Uterus (tissue), 3 donors: ENCODE measurements at regions not wholly inside any gene's neighbourhood (a gene's known extent, or its start where the extent isn't known, plus 50 kb on each side); places are given as distances from the start of the nearest gene placed in this dataset.

Source experiments
- DNase-seq, 2 donors: peaks; one replicate each; pipeline ENCODE4 v3.0.0-alpha.2; 2019 to 2020
- H3K27ac ChIP-seq, 2 donors: fragments of 200-600 bp; sonication (generic); 1 replicate in 1 of 2; 2 replicates in 1 of 2; pipeline ENCODE4 v1.5.1; 2016 to 2018
- H3K27me3 ChIP-seq, 2 donors: fragments of 200-600 bp; sonication (generic); one replicate each; pipeline ENCODE4 v1.5.1; 2018 to 2019; ENCODE audit warnings: control low read depth in 1 of 2
- H3K36me3 ChIP-seq, 2 donors: fragments of 200-600 bp; sonication (generic); one replicate each; pipeline ENCODE4 v1.5.1; 2019; ENCODE audit warnings: control low read depth in 1 of 2
- H3K4me1 ChIP-seq, 2 donors: fragments of 200-600 bp; sonication (generic); one replicate each; pipeline ENCODE4 v1.5.1; 2018 to 2019; ENCODE audit warnings: control low read depth in 1 of 2
- H3K4me3 ChIP-seq, 2 donors: fragments of 200-600 bp; sonication (generic); 1 replicate in 1 of 2; 2 replicates in 1 of 2; pipeline ENCODE4 v1.5.1; 2018 to 2019; ENCODE audit warnings: mild to moderate bottlenecking in 1 of 2
- H3K9me3 ChIP-seq, 2 donors: fragments of 200-600 bp; sonication (generic); one replicate each; pipeline ENCODE4 v1.5.1; 2019; ENCODE audit warnings: control low read depth in 1 of 2
- POLR2A ChIP-seq, 2 donors: fragments of 450-650 bp; IDR thresholded peaks; one replicate each; pipeline ENCODE4 v1.6.1; 2016; ENCODE audit warnings: antibody characterized with exemption in 2 of 2, mild to moderate bottlenecking in 1 of 2, moderate library complexity in 1 of 2
- intact Hi-C: fragments of 100-400 bp; cut with DNase I; formaldehyde crosslinking; loops from one replicate; pipeline ENCODE4 v1.15.1; 2023; ENCODE audit warnings: low total_unique reads
- TF ChIP-seq, protein P1 (sequence below), 4 experiments: fragments of 200-600 bp in 2 of 4; fragments of 450-650 bp in 2 of 4; sonication (generic) in 2 of 4; IDR thresholded peaks; one replicate each; pipeline ENCODE4 v1.5.1; 2016 to 2019; ENCODE audit warnings: antibody characterized with exemption in 4 of 4, mild to moderate bottlenecking in 2 of 4, moderate library complexity in 1 of 4
- donor health status: DM: yes; HTN: yes; CAD: no.

DNA sequence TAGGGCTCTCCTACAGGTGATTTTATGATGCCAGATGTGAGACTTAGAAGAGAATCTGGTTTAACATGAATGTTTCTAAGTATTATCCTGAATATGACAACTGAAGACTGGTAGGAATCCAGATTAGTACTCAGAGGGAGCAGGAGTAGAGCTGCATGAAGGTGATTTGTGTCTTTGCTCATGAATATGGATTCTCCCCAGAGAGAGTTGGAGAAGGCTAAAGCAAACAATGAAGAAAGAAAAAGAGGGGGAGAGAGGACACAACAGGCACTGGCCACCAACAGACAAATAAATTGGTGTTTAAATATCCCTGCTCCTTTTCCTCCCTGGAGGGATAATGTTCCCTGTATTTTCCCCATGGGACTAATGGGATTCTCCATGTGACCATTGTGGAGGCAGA is 427.0 kb upstream of the KLF12 start:
- H3K9me3 ChIP-seq, result no peaks in the 10 kb centered on the region
- no peaks in the 10 kb centered on the region for H3K4me1 ChIP-seq
- H3K36me3 ChIP-seq, result no peaks in the 10 kb centered on the region
- no peak for DNase-seq
- intact Hi-C loops, result no loop called here
- no peak overlapping the region for H3K27ac ChIP-seq
- H3K27me3 ChIP-seq, result no peaks in the 10 kb centered on the region
- no peak overlapping the region for H3K4me3 ChIP-seq
- TF ChIP-seq, protein P1, sequence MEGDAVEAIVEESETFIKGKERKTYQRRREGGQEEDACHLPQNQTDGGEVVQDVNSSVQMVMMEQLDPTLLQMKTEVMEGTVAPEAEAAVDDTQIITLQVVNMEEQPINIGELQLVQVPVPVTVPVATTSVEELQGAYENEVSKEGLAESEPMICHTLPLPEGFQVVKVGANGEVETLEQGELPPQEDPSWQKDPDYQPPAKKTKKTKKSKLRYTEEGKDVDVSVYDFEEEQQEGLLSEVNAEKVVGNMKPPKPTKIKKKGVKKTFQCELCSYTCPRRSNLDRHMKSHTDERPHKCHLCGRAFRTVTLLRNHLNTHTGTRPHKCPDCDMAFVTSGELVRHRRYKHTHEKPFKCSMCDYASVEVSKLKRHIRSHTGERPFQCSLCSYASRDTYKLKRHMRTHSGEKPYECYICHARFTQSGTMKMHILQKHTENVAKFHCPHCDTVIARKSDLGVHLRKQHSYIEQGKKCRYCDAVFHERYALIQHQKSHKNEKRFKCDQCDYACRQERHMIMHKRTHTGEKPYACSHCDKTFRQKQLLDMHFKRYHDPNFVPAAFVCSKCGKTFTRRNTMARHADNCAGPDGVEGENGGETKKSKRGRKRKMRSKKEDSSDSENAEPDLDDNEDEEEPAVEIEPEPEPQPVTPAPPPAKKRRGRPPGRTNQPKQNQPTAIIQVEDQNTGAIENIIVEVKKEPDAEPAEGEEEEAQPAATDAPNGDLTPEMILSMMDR (IDR thresholded peaks at IDR 0.05), result no peak
- no peak for TF ChIP-seq POLR2A (IDR thresholded peaks at IDR 0.05)

DNA sequence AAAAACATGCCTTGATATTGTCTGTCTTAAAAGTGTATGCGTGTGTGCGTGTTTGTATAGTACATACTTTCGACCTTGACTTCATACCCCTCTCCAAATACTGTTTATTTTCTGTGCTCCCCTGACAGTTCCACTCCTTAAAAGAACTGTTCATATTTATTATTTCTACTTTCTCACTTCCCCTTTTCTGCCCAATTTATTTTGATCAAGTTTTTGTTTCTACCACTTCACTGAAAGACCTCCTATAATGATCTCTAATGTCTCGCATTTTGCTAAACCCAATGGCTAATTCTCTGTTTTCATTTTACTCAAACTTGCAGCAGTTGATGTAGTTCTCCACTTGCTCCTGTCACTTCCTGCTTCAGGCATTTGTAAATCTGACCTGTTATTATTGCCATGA is 426.1 kb upstream of the KLF12 start:
- Histone ChIP-seq H3K36me3 (no peaks in the 10 kb centered on the region), H3K4me1 (no peaks in the 10 kb centered on the region), H3K9me3 (no peaks in the 10 kb centered on the region), H3K27me3 (no peaks in the 10 kb centered on the region), H3K27ac (no peak overlapping the region), H3K4me3 (no peak overlapping the region)
- intact Hi-C loops, result no loop called here
- TF ChIP-seq, protein P1 (IDR thresholded peaks at IDR 0.05), result no peak
- TF ChIP-seq POLR2A (IDR thresholded peaks at IDR 0.05), result no peak
- DNase-seq, result no peak

DNA sequence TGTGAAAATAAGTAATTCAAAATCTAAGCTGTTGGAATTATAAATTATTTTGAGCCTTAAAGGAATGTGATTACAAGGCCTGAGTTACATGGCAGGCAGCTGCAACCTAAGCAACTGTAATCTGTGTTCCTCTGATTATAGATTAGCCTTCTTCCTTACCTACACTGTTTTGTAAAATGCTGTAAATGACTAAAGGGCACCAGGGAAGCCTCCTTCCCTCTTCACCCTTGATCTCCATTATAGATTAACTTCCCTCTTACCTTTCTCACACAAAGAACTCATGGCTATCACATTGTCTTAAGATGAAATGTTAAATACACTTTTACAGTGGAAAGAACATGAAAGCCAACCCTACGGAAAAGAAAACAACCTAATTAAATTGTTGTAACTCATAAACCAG is 423.7 kb upstream of the KLF12 start:
- Histone ChIP-seq H3K36me3 (no peaks in the 10 kb centered on the region), H3K27ac (no peak overlapping the region), H3K27me3 (no peaks in the 10 kb centered on the region), H3K4me1 (no peaks in the 10 kb centered on the region), H3K9me3 (no peaks in the 10 kb centered on the region), H3K4me3 (no peak overlapping the region)
- intact Hi-C loops, result no loop called here
- no peak for DNase-seq
- TF ChIP-seq, protein P1 (IDR thresholded peaks at IDR 0.05), result no peak
- no peak for TF ChIP-seq POLR2A (IDR thresholded peaks at IDR 0.05)

DNA sequence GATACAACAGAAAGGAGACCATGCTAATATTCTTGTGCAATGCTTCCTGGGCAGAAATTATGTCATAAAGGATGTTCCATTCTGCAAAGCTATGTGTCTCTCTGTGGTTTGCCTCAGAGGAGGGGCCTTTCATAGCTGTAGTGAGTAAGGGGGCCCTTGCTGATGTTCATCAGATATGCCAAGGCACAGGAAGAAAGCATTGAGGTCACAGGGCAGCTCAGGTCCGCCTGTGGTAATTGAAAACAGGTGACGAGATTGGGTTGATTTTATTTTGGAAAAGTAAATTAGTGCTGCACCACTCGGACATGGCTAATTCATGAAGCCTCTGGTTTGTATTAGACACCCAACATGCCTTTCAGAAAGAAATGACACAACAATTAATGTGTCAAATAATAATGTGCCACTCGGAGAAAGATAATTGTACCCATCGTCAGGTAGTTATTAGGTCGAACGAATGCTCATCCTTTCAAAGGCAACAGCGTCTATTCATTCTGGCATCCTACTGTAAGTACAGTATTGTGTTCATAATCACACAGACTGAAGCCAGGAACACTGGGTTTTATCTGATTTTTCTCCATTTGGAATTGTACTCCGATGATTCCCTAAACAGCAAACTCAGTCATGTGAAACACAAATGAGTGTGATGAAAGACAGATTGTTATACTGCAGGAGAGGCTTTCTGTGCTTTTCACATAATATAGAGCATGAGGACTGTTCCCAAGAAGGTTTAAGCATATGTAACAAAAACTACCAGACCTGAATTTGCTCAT is 421.6 kb upstream of the KLF12 start:
- no peak for DNase-seq
- Histone ChIP-seq H3K36me3 (no peaks in the 10 kb centered on the region), H3K4me3 (no peak overlapping the region), H3K27ac (no peak overlapping the region), H3K4me1 (no peaks in the 10 kb centered on the region), H3K9me3 (no peaks in the 10 kb centered on the region), H3K27me3 (no peaks in the 10 kb centered on the region)
- TF ChIP-seq, protein P1 (IDR thresholded peaks at IDR 0.05), result no peak
- no peak for TF ChIP-seq POLR2A (IDR thresholded peaks at IDR 0.05)
- intact Hi-C loops, result no loop called here

DNA sequence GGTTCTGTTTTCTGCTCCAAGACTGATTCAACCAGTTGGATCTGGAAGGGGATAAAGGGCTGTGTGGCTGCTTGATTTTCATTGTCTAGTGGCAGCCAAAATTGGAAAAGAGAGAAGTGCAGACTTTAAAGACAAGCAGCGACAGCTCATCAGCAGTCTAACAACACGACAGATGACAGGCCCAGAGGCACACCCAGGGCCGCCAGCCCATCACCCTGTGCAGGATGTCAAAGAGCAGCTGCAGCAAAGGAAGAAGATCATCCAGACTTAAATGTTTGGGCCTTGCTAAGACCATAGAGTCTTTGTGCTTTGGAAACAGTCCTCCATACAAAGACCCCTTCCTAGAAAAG is 421.0 kb upstream of the KLF12 start:
- no peak for DNase-seq
- TF ChIP-seq, protein P1 (IDR thresholded peaks at IDR 0.05), result no peak
- no peak for TF ChIP-seq POLR2A (IDR thresholded peaks at IDR 0.05)
- Histone ChIP-seq H3K27ac (no peak overlapping the region), H3K36me3 (no peaks in the 10 kb centered on the region), H3K4me1 (no peaks in the 10 kb centered on the region), H3K9me3 (no peaks in the 10 kb centered on the region), H3K27me3 (no peaks in the 10 kb centered on the region), H3K4me3 (no peak overlapping the region)
- intact Hi-C loops, result no loop called here
